ENCODE measurements at regions not wholly inside any gene's neighbourhood (a gene's known extent, or its start where the extent isn't known, plus 50 kb on each side); places are given as distances from the start of the nearest gene placed in this dataset.

- Histone ChIP-seq H3K27me3 (ENCODE audit: control insufficient read depth in 2 of 2, insufficient read depth in 2 of 2, low read length in 2 of 2) (no peaks in the 10 kb centered on the region), H3K9me3 (replicated peaks; ENCODE audit: control insufficient read depth, insufficient read depth, low read length) (no peaks in the 10 kb centered on the region), H3K79me2 (ENCODE audit: control insufficient read depth, insufficient read depth, low read length) (no peaks in the 10 kb centered on the region), H2AFZ (ENCODE audit: low read depth, low read length) (no peak overlapping the region), H3K4me2 (ENCODE audit: insufficient read depth, low read length) (no peak overlapping the region), H3K9me1 (replicated peaks; ENCODE audit: control insufficient read depth, extremely low read depth, insufficient read depth, low read length) (no peaks in the 10 kb centered on the region), H3K4me3 (replicated peaks in 1 of 3; ENCODE audit: insufficient read depth in 1 of 3, low read depth in 1 of 3, low read length in 3 of 3) (no peak overlapping the region), H3K36me3 (ENCODE audit: control insufficient read depth in 2 of 2, extremely low read depth in 1 of 2, insufficient read depth in 2 of 2, low read length in 2 of 2) (no peaks in the 10 kb centered on the region), H3K4me1 (ENCODE audit: control insufficient read depth, extremely low read depth, insufficient read depth, low read length) (no peaks in the 10 kb centered on the region), H3K9ac (replicated peaks; ENCODE audit: extremely low read depth, insufficient read depth, low read length) (no peak overlapping the region), H3K27ac (ENCODE audit: insufficient read depth, low read depth, low read length) (no peak overlapping the region), H4K20me1 (replicated peaks; ENCODE audit: control insufficient read depth, extremely low read depth, insufficient read depth, low read length) (no peaks in the 10 kb centered on the region)
- TF ChIP-seq CTCF (IDR thresholded peaks at IDR 0.05; ENCODE audit: extremely low read depth in 1 of 2, insufficient read depth in 1 of 2, low read depth in 1 of 2, low read length in 2 of 2) = no peak
- no peak for TF ChIP-seq POLR2A (IDR thresholded peaks at IDR 0.05; ENCODE audit: low read depth, low read length)
- no peak for TF ChIP-seq JUN (IDR thresholded peaks at IDR 0.05; ENCODE audit: borderline replicate concordance, insufficient read depth, insufficient read length, low read depth)
- TF ChIP-seq MAX (IDR thresholded peaks at IDR 0.05; ENCODE audit: insufficient read depth, insufficient read length) = no peak
- no peak for TF ChIP-seq POLR2AphosphoS5 (IDR thresholded peaks at IDR 0.05; ENCODE audit: insufficient read depth, low read depth, low read length)
- TF ChIP-seq FOS (IDR thresholded peaks at IDR 0.05; ENCODE audit: borderline replicate concordance, insufficient read depth, low read length) = no peak
- no peak for TF ChIP-seq GATA2 (IDR thresholded peaks at IDR 0.05; ENCODE audit: insufficient read depth, insufficient read length, low read depth, low read length)
- no peak for TF ChIP-seq EZH2 (IDR thresholded peaks at IDR 0.05; ENCODE audit: borderline replicate concordance, low read depth, low read length, severe bottlenecking)
- no peak for DNase-seq (ENCODE audit: low read depth, low spot score)
- no TSS peak for BruUV-seq (replicated peaks)
- ChIA-PET CTCF (no interaction called here), POLR2A (no interaction called here)
- intact Hi-C loops (cut with micrococcal nuclease) = no loop called here
- dilution Hi-C loops (cut with MboI; ENCODE audit: extremely low pct_ligation_motif_present, low sequenced_read_pairs) = no loop called here
- no peak for FAIRE-seq
Observed at GRCh38 chr7:20839196-20839735, 52.6 kb upstream of the SP8 start.

Measured in endothelial cell of umbilical vein (primary cell).